ENCODE measurements at regions not wholly inside any gene's neighbourhood (a gene's known extent, or its start where the extent isn't known, plus 50 kb on each side); places are given as distances from the start of the nearest gene placed in this dataset.

- TF ChIP-seq CTCF (conservative IDR thresholded peaks at IDR 0.05) (no peak), ZFX (IDR thresholded peaks at IDR 0.05) (no peak)
Measured at GRCh38 chr1:228979325-228979699, 244.0 kb downstream of the RHOU start.

Measured in C4-2B (cell line).